ENCODE measurements at regions not wholly inside any gene's neighbourhood (a gene's known extent, or its start where the extent isn't known, plus 50 kb on each side); places are given as distances from the start of the nearest gene placed in this dataset.
"Not testable (repeated sequence)": the region's sequence is repeated elsewhere in the genome, so short reads cannot be mapped to it uniquely, and the experiment has no call there.

GRCh38 chr2:130265570-130266247 is 67.5 kb upstream of the TUBA3E start:
- intact Hi-C loops (cut with DNase I, micrococcal nuclease); H3K36me3 ChIP-seq (ENCODE audit: low read depth); H3K4me3 ChIP-seq; DNase-seq; H3K4me1 ChIP-seq (ENCODE audit: low read depth); ATAC-seq; H3K9me3 ChIP-seq: not testable (repeated sequence)

- ATAC-seq; DNase-seq; H3K4me1 ChIP-seq (ENCODE audit: low read depth); H3K9me3 ChIP-seq; intact Hi-C loops (cut with DNase I, micrococcal nuclease); H3K4me3 ChIP-seq; H3K36me3 ChIP-seq (ENCODE audit: low read depth): not testable (repeated sequence)
Measured at GRCh38 chr2:130264901-130265320, 66.7 kb upstream of the TUBA3E start.

DNA sequence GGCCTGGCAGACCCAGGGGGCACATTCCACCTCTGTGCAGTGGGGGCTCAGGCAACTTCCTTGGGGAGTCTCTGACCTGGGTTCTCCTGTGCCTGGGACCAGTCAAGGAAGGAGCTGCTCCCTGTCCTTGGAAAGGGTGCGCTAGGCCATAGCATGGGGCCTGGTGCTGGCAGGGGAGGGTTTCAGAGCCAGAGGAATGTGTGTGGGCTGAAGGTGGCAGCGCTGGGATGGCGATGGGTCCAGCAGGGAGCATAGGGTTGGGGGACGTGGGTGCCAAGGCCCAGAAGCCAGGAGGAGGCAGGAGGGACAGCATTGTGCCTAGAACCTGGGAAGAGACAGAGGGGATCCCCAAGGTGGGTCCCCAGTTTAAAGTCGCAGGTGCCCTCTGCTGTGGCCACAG is 66.3 kb upstream of the TUBA3E start:
- intact Hi-C loops (cut with DNase I, micrococcal nuclease), result no loop called here
- TF ChIP-seq CTCF (IDR thresholded peaks at IDR 0.05), result no peak
- H3K36me3 ChIP-seq (ENCODE audit: low read depth), result no peaks in the 10 kb centered on the region
- no peaks in the 10 kb centered on the region for H3K4me1 ChIP-seq (ENCODE audit: low read depth)
- H3K9me3 ChIP-seq, result no peaks in the 10 kb centered on the region
- peak in 1 of 3 donors; percentile 29 for DNase-seq
- no peak for ATAC-seq
- no peak overlapping the region for H3K4me3 ChIP-seq

DNA sequence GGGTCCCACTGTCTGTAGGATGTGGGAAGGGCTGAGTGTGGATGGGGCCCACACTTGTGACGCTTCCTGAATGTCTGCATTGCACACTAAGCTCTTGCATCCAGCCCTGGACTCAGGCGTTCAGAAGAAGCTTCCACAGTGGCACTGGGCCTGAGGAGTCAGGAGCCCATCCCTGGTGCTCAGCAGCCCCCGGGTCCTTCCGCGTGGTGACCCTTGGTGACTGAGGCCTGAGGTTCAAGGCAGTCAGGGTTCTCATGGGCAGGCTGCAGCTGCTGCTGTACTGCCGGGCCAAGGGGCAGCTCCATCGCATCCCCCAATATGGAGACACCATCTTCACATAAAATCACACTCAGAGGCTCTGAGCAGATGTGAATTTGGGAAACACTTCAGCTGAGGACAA is 65.8 kb upstream of the TUBA3E start:
- peak in 1 of 3 donors; percentile 33 for DNase-seq
- ATAC-seq, result no peak
- Histone ChIP-seq H3K4me3 (no peak overlapping the region), H3K4me1 (ENCODE audit: low read depth) (no peaks in the 10 kb centered on the region), H3K9me3 (no peaks in the 10 kb centered on the region), H3K36me3 (ENCODE audit: low read depth) (no peaks in the 10 kb centered on the region)
- intact Hi-C loops (cut with DNase I, micrococcal nuclease), result no loop called here
- TF ChIP-seq CTCF (IDR thresholded peaks at IDR 0.05), result no peak

DNA sequence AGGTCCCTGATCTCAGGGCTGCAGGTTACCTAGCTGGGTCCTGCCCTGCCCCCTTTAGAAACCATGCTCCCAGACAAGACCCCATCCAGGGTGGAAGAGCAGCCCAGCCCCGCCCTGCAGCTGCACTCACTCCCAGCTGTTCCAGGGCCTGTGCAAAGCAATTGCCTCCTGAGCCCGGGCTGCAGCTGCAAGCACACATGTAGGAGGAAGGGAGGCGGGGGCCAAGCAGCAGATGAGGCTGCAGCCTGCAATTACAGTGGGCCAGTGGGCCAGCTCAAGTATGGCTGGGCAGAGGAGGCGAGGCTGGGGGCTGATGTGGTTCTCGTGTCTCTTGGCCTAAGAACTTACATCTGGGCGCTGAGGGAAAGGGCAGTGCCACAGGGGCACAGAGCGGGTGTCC is 65.4 kb upstream of the TUBA3E start:
- Histone ChIP-seq H3K4me3 (no peak overlapping the region), H3K4me1 (ENCODE audit: low read depth) (no peaks in the 10 kb centered on the region), H3K9me3 (no peaks in the 10 kb centered on the region), H3K36me3 (ENCODE audit: low read depth) (no peaks in the 10 kb centered on the region)
- TF ChIP-seq CTCF (IDR thresholded peaks at IDR 0.05), result no peak
- intact Hi-C loops (cut with DNase I, micrococcal nuclease), result no loop called here
- ATAC-seq, result no peak
- peak in 1 of 3 donors; percentile 29 for DNase-seq

DNA sequence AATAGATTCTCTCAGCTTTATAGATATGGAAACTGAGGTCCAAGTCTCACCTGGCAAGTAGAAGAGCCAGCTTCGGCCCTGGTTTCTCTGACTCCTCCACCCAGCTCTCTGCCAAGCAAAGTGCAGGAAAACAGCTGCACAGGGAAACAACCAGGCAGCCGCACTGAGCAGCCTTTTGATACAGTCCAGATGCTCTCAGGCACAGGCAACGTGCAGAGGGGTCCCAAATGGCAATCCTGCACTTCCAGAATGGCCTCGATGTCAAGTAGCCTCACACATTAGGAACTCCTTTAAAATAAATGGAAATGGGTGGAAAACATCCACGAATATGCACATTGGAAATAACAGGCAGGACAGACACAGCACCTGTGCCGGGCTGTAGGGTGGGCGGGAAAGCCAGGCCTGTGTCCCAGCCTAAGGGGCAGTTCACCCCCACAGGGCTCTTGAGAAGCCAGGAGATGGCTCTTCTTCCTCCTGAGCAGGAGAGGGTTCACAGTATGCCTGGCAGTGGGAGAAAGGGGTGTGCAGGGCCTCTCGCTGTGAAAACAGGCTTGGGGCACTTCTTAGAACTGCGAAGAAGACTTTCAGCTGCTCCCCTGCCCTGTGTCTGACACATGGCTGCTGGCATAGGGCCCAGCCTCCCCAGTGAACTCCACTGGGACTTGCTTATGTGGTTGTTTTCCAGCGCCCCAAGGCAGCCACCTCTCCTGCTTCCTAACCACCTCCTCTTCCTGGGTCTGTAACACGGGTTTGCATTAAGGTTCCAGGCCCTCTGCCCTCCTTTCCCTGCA is 63.9 kb upstream of the TUBA3E start:
- ATAC-seq, result no peak
- Histone ChIP-seq H3K4me3 (no peak overlapping the region), H3K4me1 (ENCODE audit: low read depth) (no peaks in the 10 kb centered on the region), H3K36me3 (ENCODE audit: low read depth) (no peaks in the 10 kb centered on the region), H3K9me3 (no peaks in the 10 kb centered on the region)
- no peak for TF ChIP-seq CTCF (IDR thresholded peaks at IDR 0.05)
- DNase-seq, result no peak
- intact Hi-C loops (cut with DNase I, micrococcal nuclease), result no loop called here
